SU-DHL-6 (cell line): ENCODE measurements at regions not wholly inside any gene's neighbourhood (a gene's known extent, or its start where the extent isn't known, plus 50 kb on each side); places are given as distances from the start of the nearest gene placed in this dataset.
"Not testable (repeated sequence)": the region's sequence is repeated elsewhere in the genome, so short reads cannot be mapped to it uniquely, and the experiment has no call there.

Source experiments
- H2AFZ ChIP-seq: fragments of 200-600 bp; sonication (generic); 2 replicates; pipeline ENCODE4 v1.6.1; 2014; ENCODE audit warnings: low read depth, mild to moderate bottlenecking, moderate library complexity, mixed read lengths, antibody characterized with exemption, low read length; ENCODE audit not compliant: severe bottlenecking
- H3F3A ChIP-seq: fragments of 200-600 bp; shearing (Covaris generic); 2 replicates; pipeline ENCODE4 v1.6.0; 2016; ENCODE audit warnings: antibody characterized with exemption, mild to moderate bottlenecking; ENCODE audit not compliant: insufficient read depth
- H3K27ac ChIP-seq: fragments of 200-600 bp; sonication (generic); 2 replicates; pipeline ENCODE4 v1.5.1; 2016; ENCODE audit warnings: low read depth, mild to moderate bottlenecking, low read length, moderate library complexity, mixed read lengths
- H3K27me3 ChIP-seq: fragments of 200-600 bp; sonication (generic), shearing (Covaris generic); 2 replicates; pipeline ENCODE4 v1.6.0; 2014; ENCODE audit warnings: mild to moderate bottlenecking, low read length
- H3K36me3 ChIP-seq: fragments of 200-600 bp; sonication (generic); 2 replicates; pipeline ENCODE4 v1.6.1; 2014; ENCODE audit warnings: mild to moderate bottlenecking, low read length, mixed read lengths
- H3K4me2 ChIP-seq: fragments of 300-600, 200-600 bp; shearing (Covaris generic), sonication (generic); 2 replicates; pipeline ENCODE4 v1.6.0; 2014; ENCODE audit warnings: low read length, low read depth, mild to moderate bottlenecking; ENCODE audit not compliant: poor library complexity, severe bottlenecking
- H3K4me3 ChIP-seq: fragments of 200-600 bp; sonication (generic); 2 replicates; pipeline ENCODE4 v1.5.1; 2014; ENCODE audit warnings: antibody characterized with exemption, low read length, mild to moderate bottlenecking, mixed read lengths; ENCODE audit not compliant: insufficient read depth, poor library complexity, severe bottlenecking
- H3K79me2 ChIP-seq: fragments of 200-600 bp; sonication (generic); 2 replicates; pipeline ENCODE4 v1.6.1; 2014; ENCODE audit warnings: mild to moderate bottlenecking, low read length, moderate library complexity; ENCODE audit not compliant: insufficient read depth
- H3K9ac ChIP-seq: fragments of 200-600 bp; sonication (generic); 2 replicates; pipeline ENCODE4 v1.7.0; 2014; ENCODE audit warnings: mild to moderate bottlenecking, low read length
- H3K9me2 ChIP-seq: fragments of 200-600 bp; sonication (generic); replicated peaks from 2 replicates; pipeline ENCODE4 v1.6.1; 2014; ENCODE audit warnings: low read length; ENCODE audit not compliant: insufficient read depth
- H3K9me3 ChIP-seq: fragments of 200-600 bp; sonication (generic); 2 replicates; pipeline ENCODE4 v1.6.1; 2014; ENCODE audit warnings: low read length, mixed read lengths; ENCODE audit not compliant: insufficient read depth
- H4K20me1 ChIP-seq: fragments of 200-600 bp; sonication (generic); 2 replicates; pipeline ENCODE4 v1.6.1; 2014; ENCODE audit warnings: low read depth, mild to moderate bottlenecking, antibody characterized with exemption, low read length, moderate library complexity, mixed read lengths
- EZH2phosphoT487 ChIP-seq: fragments of 200-600 bp; sonication (generic), shearing (Covaris generic); conservative IDR thresholded peaks from 2 replicates; pipeline ENCODE4 v1.6.1; 2018; ENCODE audit warnings: mild to moderate bottlenecking, antibody characterized with exemption, low read length, moderate library complexity, mixed read lengths
- TF ChIP-seq, protein P1 (sequence below): fragments of 200-600 bp; sonication (generic); IDR thresholded peaks from one replicate; pipeline ENCODE4 v1.5.1; 2017; ENCODE audit warnings: antibody characterized with exemption, mild to moderate bottlenecking, low read length, moderate library complexity; ENCODE audit not compliant: insufficient read depth, poor library complexity, severe bottlenecking

DNA sequence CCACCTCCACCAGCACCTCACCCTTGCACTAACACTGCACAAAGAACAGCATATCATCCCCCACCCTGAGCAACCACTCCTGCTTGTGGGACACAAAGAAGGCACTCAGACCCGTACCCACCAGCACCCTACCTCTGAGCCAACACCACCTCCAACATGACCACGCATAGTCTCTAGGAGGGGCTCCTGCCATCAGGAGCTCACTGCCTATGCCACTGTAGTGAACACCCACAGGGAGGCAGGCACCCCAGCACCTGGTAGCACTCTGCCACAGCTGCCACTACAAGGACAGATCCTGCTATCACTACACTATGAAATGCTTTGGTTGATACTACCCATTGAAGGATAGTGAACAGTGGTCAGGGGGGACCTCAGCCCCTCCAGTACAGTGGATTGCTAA is 395.6 kb upstream of the GRAMD2B start:
- Histone ChIP-seq H4K20me1 (no peaks in the 10 kb centered on the region), H3K9ac (no peak overlapping the region), H3K79me2 (no peaks in the 10 kb centered on the region), H3K9me3 (no peaks in the 10 kb centered on the region), H3K4me3 (no peak overlapping the region), H3K36me3 (no peaks in the 10 kb centered on the region), H3K4me2 (no peak overlapping the region), H3K27me3 (no peaks in the 10 kb centered on the region), H3K27ac (no peak overlapping the region), H3K9me2 (no peaks in the 10 kb centered on the region), H3F3A (no peaks in the 10 kb centered on the region), H2AFZ (no peak overlapping the region)
- TF ChIP-seq, protein P1, sequence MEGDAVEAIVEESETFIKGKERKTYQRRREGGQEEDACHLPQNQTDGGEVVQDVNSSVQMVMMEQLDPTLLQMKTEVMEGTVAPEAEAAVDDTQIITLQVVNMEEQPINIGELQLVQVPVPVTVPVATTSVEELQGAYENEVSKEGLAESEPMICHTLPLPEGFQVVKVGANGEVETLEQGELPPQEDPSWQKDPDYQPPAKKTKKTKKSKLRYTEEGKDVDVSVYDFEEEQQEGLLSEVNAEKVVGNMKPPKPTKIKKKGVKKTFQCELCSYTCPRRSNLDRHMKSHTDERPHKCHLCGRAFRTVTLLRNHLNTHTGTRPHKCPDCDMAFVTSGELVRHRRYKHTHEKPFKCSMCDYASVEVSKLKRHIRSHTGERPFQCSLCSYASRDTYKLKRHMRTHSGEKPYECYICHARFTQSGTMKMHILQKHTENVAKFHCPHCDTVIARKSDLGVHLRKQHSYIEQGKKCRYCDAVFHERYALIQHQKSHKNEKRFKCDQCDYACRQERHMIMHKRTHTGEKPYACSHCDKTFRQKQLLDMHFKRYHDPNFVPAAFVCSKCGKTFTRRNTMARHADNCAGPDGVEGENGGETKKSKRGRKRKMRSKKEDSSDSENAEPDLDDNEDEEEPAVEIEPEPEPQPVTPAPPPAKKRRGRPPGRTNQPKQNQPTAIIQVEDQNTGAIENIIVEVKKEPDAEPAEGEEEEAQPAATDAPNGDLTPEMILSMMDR, result no peak
- TF ChIP-seq EZH2phosphoT487, result no peak

DNA sequence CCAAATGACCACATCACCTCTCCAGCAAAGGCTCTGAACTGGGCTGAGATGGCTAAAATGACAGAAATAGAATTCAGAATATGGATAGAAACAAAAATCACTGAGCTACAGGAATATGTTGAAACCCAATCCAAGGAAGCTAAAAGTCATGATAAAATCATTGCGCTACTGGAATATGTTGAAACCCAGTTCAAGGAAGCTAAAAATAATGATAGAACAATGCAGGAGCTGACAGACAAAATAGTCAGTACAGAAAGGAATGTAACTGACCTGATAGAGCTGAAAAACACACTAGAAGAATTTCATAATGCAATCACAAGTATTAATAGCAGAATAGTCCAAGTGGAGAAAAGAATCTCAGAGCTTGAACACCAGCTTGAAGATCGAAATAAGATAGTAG is 394.9 kb upstream of the GRAMD2B start:
- Histone ChIP-seq H3K27ac (no peak overlapping the region), H2AFZ (no peak overlapping the region), H3K36me3 (no peaks in the 10 kb centered on the region), H3K9ac (no peak overlapping the region), H3F3A (no peaks in the 10 kb centered on the region), H3K79me2 (no peaks in the 10 kb centered on the region), H3K9me2 (no peaks in the 10 kb centered on the region), H3K9me3 (no peaks in the 10 kb centered on the region), H3K4me2 (no peak overlapping the region), H3K27me3 (no peaks in the 10 kb centered on the region), H4K20me1 (no peaks in the 10 kb centered on the region), H3K4me3 (no peak overlapping the region)
- no peak for TF ChIP-seq EZH2phosphoT487
- TF ChIP-seq, protein P1, result no peak

DNA sequence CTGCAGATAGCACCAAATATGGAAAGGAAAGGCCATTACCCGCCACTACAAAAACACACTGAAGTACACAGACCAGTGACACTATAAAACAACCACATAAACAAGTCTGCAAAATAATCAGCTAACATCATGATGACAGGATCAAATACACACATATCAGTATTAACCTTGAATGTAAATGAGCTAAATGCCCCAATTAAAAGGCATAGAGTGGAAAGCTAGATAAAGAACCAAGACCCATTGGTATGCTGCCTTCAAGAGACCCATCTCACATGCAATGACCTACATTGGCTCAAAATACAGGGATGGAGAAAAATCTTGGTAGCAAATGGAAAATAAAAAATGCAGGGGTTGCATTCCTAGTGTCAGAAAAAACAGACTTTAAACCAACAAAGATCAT is 393.9 kb upstream of the GRAMD2B start:
- not testable (repeated sequence) for H3K36me3 ChIP-seq, H3K9ac ChIP-seq, H3K27me3 ChIP-seq, H3K4me3 ChIP-seq, H4K20me1 ChIP-seq, H3K27ac ChIP-seq, H3F3A ChIP-seq, H3K79me2 ChIP-seq, H3K4me2 ChIP-seq, H3K9me2 ChIP-seq, H3K9me3 ChIP-seq, H2AFZ ChIP-seq

DNA sequence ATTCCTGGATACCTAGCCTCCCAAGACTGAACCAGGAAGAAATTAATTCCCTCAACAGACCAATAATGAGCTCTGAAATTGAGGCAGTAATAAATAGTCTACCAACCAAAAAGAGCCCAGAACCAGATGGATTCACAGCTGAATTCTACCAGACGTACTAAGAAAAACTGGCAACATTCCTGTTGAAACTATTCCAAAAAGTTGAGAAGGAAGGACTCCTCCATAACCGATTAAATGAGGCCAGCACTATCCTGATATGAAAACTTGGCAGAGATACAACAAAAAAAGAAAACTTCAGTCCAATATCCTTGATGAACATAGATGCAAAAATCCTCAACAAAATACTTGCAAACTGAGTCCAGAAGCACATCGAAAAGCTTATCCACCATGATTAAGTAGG is 392.5 kb upstream of the GRAMD2B start:
- Histone ChIP-seq H2AFZ (no peak overlapping the region), H3K36me3 (no peaks in the 10 kb centered on the region), H3K9ac (no peak overlapping the region), H3K27me3 (no peaks in the 10 kb centered on the region), H3K27ac (no peak overlapping the region), H3K79me2 (no peaks in the 10 kb centered on the region), H3K9me3 (no peaks in the 10 kb centered on the region), H4K20me1 (no peaks in the 10 kb centered on the region), H3F3A (no peaks in the 10 kb centered on the region), H3K4me3 (no peak overlapping the region), H3K4me2 (no peak overlapping the region), H3K9me2 (no peaks in the 10 kb centered on the region)
- TF ChIP-seq, protein P1, result no peak
- no peak for TF ChIP-seq EZH2phosphoT487
